Fibroblast of lung (primary cell): ENCODE measurements at regions not wholly inside any gene's neighbourhood (a gene's known extent, or its start where the extent isn't known, plus 50 kb on each side); places are given as distances from the start of the nearest gene placed in this dataset.

ENCODE experiments used
- CTCF ChIP-seq, 2 donors: IDR thresholded peaks in 1 of 2; conservative IDR thresholded peaks in 1 of 2; 1 replicate in 1 of 2; 2 replicates in 1 of 2; pipeline ENCODE4 v1.5.1; 2011 to 2012; ENCODE audit warnings: low read length in 2 of 2, control low read depth in 1 of 2, inconsistent platforms in 1 of 2, low read depth in 1 of 2, mild to moderate bottlenecking in 1 of 2
- EZH2 ChIP-seq: IDR thresholded peaks from 2 replicates; pipeline ENCODE4 v1.5.1; 2012; ENCODE audit warnings: low read length, control low read depth, mild to moderate bottlenecking; ENCODE audit errors: missing control alignments

DNA sequence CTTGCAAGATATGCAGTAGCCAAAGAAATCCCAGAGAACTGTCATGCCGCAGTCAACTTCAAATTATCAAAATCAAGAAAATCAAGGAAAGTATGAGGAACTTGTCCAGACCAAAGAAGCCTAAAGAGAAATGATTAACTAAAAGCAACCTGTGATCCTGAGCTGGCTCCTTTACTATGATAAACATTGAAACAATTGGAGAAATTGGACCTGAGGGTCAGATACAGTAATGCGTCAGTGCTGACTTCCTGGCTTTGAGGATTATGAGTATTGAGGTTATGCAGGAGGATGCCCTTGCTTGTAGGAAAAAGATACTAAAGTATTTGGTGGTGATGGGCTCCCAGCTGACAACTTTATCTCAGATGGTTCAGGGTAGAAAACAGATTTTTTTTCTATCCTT is 324.7 kb upstream of the AKR1E2 start:
- TF ChIP-seq EZH2 (no peak), CTCF (conservative IDR thresholded peaks at IDR 0.05 in 1 of 2, IDR thresholded peaks at IDR 0.05 in 1 of 2; ENCODE audit: low read depth in 1 of 2, low read length in 2 of 2) (no peak)
